ENCODE measurements at regions not wholly inside any gene's neighbourhood (a gene's known extent, or its start where the extent isn't known, plus 50 kb on each side); places are given as distances from the start of the nearest gene placed in this dataset.

DNA sequence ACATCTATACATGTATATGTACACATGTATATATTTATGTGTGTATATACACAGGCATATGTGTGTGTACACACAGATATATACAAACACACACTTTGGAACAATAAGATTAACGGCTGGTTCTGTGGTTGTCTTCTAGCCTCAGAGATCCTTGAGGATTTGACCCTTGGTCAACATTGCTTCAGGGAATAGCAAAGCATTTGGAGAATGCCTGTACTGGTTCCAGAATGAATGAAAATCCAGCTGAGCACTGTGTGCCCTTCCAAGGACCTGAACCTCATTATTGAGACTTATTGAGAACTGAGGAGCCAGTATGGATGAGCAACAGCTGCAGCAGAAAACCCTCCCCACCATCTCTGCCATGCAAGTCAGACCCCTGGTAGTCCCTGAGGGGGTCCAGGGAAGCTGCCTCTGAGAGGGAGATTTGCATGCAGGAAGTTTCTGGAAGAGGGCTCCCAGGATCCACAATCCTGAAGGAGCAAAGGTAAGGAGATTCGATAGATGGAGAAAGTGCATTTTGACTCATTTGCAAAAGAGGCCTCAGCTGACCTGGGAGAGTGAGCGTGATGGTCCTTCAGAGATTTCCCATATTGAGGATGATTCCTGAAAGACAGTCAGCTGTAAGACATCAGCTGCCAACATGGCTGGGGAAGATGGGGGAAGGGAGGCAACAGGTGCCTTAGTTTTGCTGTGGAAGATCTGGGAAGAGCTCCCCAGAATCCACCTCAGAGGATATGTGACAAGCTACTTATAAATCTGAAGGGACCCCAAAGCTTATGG is 166.6 kb upstream of the NCKAP5 start:
- no peaks in the 10 kb centered on the region for H3K27me3 ChIP-seq (replicated peaks; ENCODE audit: control insufficient read depth, insufficient read depth, low read length)
- ChIA-PET POLR2A (no interaction called here), CTCF (no interaction called here)
- intact Hi-C loops (cut with micrococcal nuclease; ENCODE audit: unreplicated experiment), result no loop called here
- no peak overlapping the region for H3K27ac Mint-ChIP-seq (ENCODE audit: unreplicated experiment)
- DNase-seq, result no peak
- H3K27me3 Mint-ChIP-seq (ENCODE audit: insufficient read depth, unreplicated experiment), result no peaks in the 10 kb centered on the region
- no peak overlapping the region for H3K4me3 Mint-ChIP-seq (ENCODE audit: unreplicated experiment)
- H3K4me3 ChIP-seq (ENCODE audit: low read depth, low read length), result no peak overlapping the region
- no TSS peak for BruUV-seq (replicated peaks)
- H3K4me1 ChIP-seq, result no peaks in the 10 kb centered on the region
- no peaks in the 10 kb centered on the region for H3K9me3 ChIP-seq
- H3K36me3 Mint-ChIP-seq (ENCODE audit: insufficient read depth, unreplicated experiment), result no peaks in the 10 kb centered on the region
- H3K36me3 ChIP-seq (ENCODE audit: control insufficient read depth, insufficient read depth, low read length), result no peaks in the 10 kb centered on the region
- TF ChIP-seq, protein P1, sequence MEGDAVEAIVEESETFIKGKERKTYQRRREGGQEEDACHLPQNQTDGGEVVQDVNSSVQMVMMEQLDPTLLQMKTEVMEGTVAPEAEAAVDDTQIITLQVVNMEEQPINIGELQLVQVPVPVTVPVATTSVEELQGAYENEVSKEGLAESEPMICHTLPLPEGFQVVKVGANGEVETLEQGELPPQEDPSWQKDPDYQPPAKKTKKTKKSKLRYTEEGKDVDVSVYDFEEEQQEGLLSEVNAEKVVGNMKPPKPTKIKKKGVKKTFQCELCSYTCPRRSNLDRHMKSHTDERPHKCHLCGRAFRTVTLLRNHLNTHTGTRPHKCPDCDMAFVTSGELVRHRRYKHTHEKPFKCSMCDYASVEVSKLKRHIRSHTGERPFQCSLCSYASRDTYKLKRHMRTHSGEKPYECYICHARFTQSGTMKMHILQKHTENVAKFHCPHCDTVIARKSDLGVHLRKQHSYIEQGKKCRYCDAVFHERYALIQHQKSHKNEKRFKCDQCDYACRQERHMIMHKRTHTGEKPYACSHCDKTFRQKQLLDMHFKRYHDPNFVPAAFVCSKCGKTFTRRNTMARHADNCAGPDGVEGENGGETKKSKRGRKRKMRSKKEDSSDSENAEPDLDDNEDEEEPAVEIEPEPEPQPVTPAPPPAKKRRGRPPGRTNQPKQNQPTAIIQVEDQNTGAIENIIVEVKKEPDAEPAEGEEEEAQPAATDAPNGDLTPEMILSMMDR (IDR thresholded peaks at IDR 0.05; ENCODE audit: insufficient read depth in 1 of 2, low read depth in 1 of 2, low read length in 1 of 2, severe bottlenecking in 1 of 2, unreplicated experiment in 1 of 2), result no peak
- no peaks in the 10 kb centered on the region for H3K4me1 Mint-ChIP-seq (ENCODE audit: low read depth, unreplicated experiment)
- H3K9me3 Mint-ChIP-seq (ENCODE audit: unreplicated experiment), result no peaks in the 10 kb centered on the region

DNA sequence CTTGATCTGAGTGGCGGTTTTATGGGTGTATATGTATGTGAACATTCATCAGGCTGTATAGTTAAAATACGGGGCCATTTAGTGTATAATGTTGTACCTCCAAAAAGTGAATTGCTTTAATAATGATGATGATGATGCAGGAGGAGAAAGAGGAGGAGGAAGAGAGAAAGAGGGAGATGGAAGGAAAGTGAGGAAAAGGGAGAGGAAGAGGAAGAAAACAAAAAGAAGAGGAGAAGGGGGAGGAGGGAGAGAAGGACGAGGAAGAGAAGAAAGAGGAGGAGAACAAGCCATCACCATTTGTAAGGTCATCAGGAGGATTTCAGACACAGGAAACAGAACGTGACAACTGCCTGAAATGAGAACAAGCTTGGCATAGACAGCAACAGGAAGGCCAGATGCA is 168.4 kb upstream of the NCKAP5 start:
- H3K4me3 Mint-ChIP-seq (ENCODE audit: unreplicated experiment), result no peak overlapping the region
- no peaks in the 10 kb centered on the region for H3K36me3 Mint-ChIP-seq (ENCODE audit: insufficient read depth, unreplicated experiment)
- POLR2A ChIA-PET, result no interaction called here

DNA sequence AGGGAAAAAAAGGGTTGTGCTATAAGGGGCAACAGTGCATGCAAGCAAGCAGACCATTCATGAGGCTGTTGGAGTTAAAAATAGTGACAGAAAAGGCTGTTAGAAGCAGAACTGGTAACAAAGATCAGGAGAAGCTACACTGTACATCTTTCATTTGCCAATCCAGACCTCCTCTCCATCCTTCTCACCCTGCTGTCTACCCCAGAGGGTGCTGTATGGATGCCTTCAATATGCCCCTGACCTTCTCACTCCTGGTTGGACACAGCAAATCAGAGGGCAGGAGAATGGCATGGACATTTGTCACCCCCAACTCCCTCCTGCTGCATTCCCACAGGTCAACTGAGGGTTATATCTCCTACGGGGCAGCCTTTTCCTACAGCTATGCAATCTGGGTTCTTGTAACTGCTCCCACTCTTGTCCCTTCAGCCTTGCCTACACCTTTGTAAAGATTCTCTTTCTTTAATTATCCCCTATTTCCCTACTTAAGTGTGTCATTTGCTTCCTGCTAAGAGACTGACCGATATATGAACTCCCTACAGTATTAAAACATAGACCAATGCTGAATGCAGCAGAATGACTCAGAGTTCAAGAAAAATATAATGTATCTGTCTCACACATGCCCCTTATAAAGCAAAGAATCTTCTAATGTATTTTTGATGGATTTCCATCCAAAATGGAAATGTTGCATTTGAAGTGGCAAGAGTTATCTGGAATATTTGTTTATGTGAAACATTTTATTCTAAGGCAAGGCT is 169.2 kb upstream of the NCKAP5 start:
- CTCF ChIA-PET, result no interaction called here
- H3K36me3 ChIP-seq (ENCODE audit: control insufficient read depth, insufficient read depth, low read length), result no peaks in the 10 kb centered on the region
- intact Hi-C loops (cut with micrococcal nuclease; ENCODE audit: unreplicated experiment), result no loop called here
- Mint-ChIP-seq H3K4me1 (ENCODE audit: low read depth, unreplicated experiment) (no peaks in the 10 kb centered on the region), H3K36me3 (ENCODE audit: insufficient read depth, unreplicated experiment) (no peaks in the 10 kb centered on the region), H3K4me3 (ENCODE audit: unreplicated experiment) (no peak overlapping the region), H3K27me3 (ENCODE audit: insufficient read depth, unreplicated experiment) (no peaks in the 10 kb centered on the region), H3K27ac (ENCODE audit: unreplicated experiment) (no peak overlapping the region), H3K9me3 (ENCODE audit: unreplicated experiment) (peaks cover 10% of the 10 kb centered on the region)
- H3K9me3 ChIP-seq, result 0 out of 2 replicates have a peak, but pooled peaks cover 5% of the 10 kb centered on the region
- H3K4me3 ChIP-seq (ENCODE audit: low read depth, low read length), result no peak overlapping the region
- H3K27me3 ChIP-seq (replicated peaks; ENCODE audit: control insufficient read depth, insufficient read depth, low read length), result no peaks in the 10 kb centered on the region
- no peaks in the 10 kb centered on the region for H3K4me1 ChIP-seq
- POLR2A ChIA-PET, result no interaction called here
- DNase-seq, result no peak
- BruUV-seq (replicated peaks), result no TSS peak
- TF ChIP-seq, protein P1 (IDR thresholded peaks at IDR 0.05; ENCODE audit: insufficient read depth in 1 of 2, low read depth in 1 of 2, low read length in 1 of 2, severe bottlenecking in 1 of 2, unreplicated experiment in 1 of 2), result no peak

More for the DNA sequence above, 168.4 kb upstream of the NCKAP5 start:
- Histone ChIP-seq H3K4me1 (no peaks in the 10 kb centered on the region), H3K27me3 (replicated peaks; ENCODE audit: control insufficient read depth, insufficient read depth, low read length) (no peaks in the 10 kb centered on the region), H3K36me3 (ENCODE audit: control insufficient read depth, insufficient read depth, low read length) (no peaks in the 10 kb centered on the region), H3K4me3 (ENCODE audit: low read depth, low read length) (no peak overlapping the region), H3K9me3 (0 out of 2 replicates have a peak, but pooled peaks cover 5% of the 10 kb centered on the region)
- Mint-ChIP-seq H3K9me3 (ENCODE audit: unreplicated experiment) (peaks cover 8% of the 10 kb centered on the region), H3K4me1 (ENCODE audit: low read depth, unreplicated experiment) (no peaks in the 10 kb centered on the region), H3K27ac (ENCODE audit: unreplicated experiment) (no peak overlapping the region), H3K27me3 (ENCODE audit: insufficient read depth, unreplicated experiment) (no peaks in the 10 kb centered on the region)
- DNase-seq, result no peak
- intact Hi-C loops (cut with micrococcal nuclease; ENCODE audit: unreplicated experiment), result no loop called here
- CTCF ChIA-PET, result no interaction called here
- TF ChIP-seq, protein P1 (IDR thresholded peaks at IDR 0.05; ENCODE audit: insufficient read depth in 1 of 2, low read depth in 1 of 2, low read length in 1 of 2, severe bottlenecking in 1 of 2, unreplicated experiment in 1 of 2), result no peak
- no TSS peak for BruUV-seq (replicated peaks)
